Pulmonary artery endothelial cell (primary cell): ENCODE measurements at regions not wholly inside any gene's neighbourhood (a gene's known extent, or its start where the extent isn't known, plus 50 kb on each side); places are given as distances from the start of the nearest gene placed in this dataset.
"Not testable (repeated sequence)": the region's sequence is repeated elsewhere in the genome, so short reads cannot be mapped to it uniquely, and the experiment has no call there.

Source experiments
- DNase-seq: peaks from one replicate; pipeline ENCODE4 v3.0.0-alpha.2; 2011; ENCODE audit warnings: low read depth, low spot score

DNA sequence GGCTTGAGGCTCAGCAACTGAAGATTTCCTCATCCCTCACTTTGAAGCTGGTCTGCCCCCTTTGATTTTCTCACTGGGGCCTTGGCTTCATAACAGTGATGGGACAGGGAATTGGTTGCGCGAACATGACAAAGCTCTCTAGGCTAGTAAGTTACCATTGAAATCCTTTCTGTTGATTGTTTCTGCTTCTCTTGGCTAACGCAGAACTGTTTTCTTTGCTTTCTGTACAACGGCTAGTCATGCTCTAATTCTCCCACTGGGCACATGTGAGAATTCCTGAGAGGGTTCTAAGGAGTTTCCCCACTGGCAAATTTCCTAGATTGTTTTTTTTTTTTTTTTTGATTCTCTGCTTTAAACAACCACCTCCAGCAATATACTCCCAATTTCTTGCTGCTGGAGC is 738.6 kb downstream of the PCDH7 start:
- no peak for DNase-seq

DNA sequence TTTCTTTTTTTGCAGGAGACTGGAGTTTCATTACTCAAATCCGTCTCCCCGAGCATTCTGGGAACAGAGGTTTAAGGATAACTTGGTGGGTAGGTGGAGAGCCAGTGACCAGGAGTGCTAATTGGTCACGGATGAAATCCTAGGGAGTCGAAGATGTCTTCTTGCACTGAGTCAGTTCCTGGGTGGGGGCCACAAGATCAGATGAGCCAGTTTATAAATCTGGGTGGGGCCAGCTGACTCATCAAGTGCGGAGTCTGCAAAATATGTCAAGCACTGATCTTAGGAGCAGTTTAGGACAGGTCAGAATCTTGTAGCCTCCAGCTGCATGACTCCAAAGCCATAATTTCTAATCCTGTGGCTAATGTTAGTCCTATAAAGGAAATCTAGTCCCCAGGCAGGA is 741.3 kb downstream of the PCDH7 start:
- no peak for DNase-seq

DNA sequence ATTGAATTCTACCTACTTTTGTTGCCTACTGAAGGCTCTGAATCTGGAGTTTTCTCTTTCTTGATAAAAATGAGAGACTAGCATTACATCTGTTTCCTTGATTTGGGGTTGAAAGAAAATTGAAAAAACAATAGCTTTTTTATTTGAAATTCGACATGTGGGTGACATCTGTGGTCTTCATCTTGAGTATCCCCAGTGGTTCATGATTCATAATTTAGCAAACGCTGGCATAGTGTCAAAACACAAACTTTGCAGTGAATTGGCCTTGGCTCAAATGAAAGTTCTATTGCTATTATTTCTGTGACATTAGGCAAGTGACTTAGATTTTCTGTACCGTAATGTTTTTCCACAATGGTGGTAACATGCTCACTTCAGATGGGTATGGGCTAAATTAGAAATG is 747.6 kb downstream of the PCDH7 start:
- DNase-seq, result no peak

DNA sequence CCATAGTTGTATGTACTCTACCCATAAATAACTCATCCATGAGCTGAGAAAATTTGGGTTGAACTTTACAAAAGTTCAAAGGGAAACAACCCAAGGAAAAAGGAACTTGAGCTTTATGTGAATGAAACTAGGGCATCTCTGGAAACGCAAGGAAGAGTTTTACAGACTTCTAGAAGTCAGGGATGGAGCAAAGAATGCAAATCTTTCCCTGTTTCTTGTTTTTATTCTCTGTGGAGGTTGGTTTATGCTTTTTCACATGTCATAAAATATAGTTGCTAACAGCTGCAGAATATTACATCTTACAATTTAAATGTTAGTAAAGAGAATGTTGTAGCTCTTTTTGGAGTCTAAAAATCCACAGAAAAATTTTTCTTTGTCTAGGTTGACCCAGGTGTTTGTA is 754.1 kb downstream of the PCDH7 start:
- DNase-seq, result no peak

DNA sequence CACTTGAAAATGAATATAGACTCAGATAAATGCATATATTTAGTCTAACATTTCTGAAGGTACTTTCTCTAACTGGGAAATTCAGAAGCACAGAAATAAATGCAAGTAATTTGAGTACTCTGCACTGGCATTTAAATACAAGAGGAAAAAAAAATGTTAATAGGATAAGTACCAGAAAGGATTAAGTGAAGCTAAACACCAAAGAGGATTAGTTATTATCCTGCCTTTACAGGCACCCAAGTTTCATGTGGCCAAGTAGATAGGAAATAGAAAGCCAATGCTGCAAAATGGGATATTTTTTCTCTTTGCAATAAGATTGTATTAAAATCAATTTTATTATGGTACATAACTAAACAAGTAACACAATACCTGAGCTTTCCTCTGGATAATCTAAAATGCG is 762.5 kb downstream of the PCDH7 start:
- no peak for DNase-seq

DNA sequence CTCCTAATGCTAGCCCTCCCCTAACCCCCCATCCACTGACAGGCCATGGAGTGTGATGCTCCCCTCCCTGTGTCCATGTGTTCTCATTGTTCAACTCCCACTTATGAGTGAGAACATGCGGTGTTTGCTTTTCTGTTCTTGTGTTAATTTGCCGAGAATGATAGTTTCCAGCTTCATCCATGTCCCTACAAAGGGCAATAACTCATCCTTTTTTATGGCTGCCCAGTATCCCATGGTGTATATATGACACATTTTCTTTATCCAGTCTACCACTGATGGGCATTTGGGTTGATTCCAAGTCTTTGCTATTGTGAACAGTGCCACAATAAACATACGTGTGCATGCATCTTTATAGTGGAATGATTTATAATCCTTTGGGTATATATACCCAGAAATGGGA is 779.0 kb downstream of the PCDH7 start:
- not testable (repeated sequence) for DNase-seq

DNA sequence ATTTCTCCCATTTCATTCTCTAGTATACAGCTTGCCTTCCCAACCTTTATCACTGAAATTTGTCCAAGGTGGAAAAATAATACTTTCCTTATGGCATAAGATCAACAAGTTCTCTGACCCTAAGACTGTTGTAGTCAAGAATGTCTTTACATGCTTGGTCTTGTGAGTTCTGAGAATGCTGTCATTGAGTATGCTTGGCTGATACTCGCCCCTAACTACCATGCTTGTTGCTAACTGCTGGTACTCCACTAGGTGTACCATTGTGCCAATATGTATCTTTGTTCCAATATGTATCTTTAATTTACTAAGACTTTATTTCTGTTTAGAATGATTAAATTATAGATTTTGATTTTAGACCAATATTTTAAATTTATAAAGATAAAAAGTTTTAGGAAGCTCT is 796.4 kb downstream of the PCDH7 start:
- no peak for DNase-seq

DNA sequence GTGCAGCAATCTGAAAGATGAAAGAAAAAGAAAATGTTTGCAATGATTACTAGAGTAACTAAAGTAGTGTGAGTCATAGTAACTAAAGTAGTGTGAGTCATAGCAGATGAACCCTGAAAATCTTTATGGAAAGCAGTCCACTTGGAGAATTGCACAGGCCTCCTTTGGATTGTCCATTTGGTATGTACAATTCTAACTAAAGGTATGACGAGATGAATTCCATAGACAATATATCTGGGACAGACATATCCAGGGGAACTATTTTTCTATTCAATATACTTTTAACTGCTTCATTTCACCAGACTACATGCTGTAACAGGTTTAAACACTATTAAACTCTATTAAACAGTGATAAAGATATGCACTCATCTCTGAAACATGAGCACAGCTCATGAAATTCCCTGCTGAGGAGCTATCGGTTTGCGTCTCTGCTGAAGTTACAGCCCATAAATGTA is 798.7 kb downstream of the PCDH7 start:
- no peak for DNase-seq

DNA sequence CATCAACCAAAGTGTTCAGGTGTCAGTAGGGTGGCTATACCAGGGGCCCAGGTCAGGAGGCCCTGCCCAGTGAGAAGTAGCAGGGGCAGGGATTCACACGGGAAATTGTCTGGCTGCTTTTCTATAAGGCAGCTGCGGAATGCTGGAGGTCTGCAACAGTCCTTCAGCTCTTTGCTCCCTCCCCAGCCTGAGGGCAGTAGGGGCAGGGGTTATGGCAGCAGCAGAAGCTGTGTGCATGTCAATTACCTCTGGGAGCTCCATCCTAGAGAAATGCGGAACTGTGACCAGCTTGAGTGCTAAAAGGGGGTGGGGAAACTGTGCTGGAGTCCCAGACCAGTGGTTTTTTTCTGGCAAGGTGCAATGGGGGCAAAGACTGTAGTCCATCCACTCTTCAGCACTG is 810.4 kb downstream of the PCDH7 start:
- DNase-seq, result no peak

DNA sequence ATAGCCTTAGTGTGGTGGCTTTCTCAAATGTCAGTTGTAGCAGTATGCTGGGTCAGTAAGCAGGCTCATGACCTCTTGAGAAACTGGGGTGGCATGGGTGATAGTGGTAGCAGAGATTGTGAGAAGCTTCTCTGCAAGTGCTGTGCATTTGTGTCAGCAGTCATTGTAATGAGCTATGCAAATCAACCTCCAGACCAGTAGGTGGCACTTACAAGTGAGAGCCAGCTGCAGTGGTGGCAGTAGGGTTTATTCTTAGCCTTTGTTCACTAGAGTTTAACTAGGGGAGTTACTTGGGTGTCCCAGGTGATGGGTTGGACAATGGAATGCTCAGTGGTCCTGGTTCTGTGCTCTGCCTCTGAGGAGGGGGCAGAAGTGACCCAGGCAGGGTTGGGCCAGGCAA is 818.7 kb downstream of the PCDH7 start:
- DNase-seq, result no peak

DNA sequence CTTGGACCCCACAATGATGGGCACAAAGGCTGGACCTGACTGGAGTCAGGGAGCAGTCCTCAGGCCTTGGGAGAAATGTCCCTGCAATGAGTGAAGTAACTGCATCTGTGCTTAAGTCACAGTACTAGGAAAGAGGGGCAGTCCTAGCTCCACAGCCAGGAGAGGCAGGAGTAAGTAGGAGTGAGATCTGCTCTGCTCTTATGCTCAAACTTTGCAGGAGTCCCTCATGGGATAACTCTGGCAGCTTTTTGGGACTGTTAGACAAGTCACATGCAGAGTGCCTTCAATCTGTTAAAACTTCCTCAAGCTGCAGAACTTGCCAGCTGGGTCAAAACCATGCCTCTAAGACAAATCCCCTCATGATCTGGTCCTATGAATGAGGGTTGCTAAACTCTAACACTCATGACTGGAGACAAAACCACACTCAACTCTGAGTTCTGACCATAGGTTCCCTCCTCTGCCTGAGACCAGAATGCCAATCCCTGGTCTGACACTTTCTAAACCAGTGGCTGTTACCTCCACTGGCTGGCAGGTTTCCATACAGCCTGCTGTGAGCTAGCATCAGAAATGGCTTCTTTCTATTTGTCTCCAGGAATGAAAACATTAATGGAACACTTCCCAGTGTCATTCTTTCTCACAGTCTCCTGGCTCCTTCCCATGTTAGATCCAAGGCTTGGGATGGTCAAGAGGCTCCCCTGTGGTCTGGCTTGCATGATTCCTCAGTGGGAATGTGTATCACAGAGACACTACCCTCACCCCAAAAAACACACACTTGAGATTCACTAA is 819.3 kb downstream of the PCDH7 start:
- DNase-seq, result no peak

DNA sequence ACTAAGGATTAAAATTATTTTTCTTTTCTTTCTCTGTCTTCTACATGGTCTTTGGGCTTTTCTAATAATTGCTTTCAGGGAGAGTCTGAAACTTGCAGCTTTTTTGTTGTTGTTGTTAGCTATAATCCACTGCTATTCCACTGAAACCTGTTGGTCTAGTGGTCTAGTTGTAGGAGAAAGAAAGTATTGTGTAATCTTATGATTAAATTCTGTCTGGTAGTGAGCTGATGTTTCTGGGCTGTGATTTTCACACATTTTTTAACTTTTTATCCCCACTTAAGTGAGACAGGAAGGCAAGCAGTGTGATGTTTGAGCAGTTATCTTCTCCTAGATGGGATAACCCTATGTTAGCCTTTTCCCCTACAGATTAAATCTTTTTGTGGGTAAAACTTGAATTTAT is 825.2 kb downstream of the PCDH7 start:
- DNase-seq, result no peak

DNA sequence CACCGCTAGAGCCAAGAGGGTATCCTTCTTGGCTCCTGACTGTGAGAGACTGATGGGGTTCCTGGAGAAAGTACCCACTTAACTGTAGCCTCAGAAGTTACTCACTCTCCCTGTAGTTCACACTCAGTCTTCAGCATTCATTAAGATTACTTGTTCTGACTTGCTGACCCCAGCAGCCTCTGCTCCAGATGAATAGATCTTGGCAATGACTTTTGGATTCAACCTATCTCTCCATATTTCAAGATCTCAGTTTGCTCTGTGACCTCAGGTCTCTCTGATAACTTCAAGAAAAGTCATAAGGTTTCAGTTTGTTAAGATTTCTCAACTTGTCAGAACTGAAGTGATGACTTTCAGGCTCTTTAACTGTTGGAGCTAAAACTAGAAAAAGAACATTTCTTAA is 825.6 kb downstream of the PCDH7 start:
- DNase-seq, result no peak

DNA sequence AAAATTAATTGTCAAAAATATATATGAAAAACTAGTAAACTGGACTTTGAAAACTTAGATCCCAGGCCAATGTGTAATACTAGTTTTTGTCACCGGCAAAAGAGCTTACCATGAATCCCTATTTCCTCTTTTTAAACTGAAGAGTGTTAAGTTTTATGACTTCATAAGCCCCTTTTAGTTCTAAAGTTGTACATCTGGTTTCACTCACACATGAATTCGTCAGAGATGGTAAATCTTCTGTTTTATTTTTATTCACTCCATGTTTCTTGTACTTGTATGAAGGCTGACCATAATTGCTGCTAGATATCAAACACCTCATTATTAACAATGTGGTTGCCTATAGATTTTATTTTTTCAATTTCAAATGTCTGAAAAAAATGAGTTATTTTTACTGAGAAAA is 827.9 kb downstream of the PCDH7 start:
- no peak for DNase-seq

DNA sequence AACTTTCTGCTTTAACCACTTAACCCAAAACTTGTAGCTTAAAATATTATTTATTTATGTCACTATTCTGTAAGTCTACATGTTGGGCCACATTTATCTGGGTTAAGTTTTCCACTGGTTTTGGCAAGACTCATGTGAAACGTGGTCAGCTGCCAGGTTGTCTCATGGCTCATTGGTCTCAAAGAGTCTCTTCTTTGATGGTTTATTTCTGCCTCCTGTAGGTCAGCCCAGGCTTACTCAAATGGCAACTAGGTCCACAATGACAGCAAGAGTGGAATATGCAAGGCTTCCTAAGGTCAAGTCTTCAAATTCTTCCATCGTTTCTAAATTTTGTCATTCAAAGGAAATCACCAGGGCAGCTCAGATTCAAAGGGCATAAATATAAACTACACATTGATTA is 828.7 kb downstream of the PCDH7 start:
- no peak for DNase-seq

DNA sequence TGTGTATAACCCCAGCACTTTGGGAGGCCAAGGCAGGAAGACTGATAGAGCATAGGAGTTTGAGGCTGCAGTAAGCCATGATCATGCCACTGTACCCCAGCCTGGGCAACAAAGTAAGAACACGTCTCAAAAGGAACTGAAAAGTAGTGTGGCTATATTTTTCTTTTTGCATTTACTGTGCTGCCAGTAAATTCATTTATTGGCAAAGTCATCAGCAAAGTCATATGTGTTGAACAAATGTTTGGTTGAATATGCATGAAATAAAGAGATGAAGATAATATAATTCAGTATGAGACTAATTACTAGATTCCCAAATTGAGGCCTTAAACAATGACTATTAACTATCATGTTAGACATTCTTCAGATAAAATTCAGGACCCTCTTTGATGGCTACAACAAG is 829.1 kb downstream of the PCDH7 start:
- DNase-seq, result no peak

DNA sequence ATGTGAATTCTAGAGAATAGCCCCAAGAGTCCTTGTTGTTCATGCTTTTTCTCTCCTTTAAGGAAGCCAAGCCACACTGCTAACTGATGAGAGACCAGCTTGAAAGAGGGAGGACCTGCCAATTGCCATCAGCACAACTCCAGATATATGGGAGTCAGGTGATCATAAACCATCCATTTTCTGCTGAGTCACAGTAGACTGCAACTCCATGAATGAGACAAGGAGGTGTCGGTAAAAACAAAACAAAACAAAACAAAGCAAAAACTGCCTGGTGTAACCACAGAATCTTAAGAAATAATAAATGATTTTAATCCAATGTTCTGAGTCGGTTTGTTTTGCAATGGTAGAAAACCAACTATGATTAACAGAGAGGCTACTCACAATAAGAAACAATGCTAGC is 837.3 kb downstream of the PCDH7 start:
- no peak for DNase-seq

DNA sequence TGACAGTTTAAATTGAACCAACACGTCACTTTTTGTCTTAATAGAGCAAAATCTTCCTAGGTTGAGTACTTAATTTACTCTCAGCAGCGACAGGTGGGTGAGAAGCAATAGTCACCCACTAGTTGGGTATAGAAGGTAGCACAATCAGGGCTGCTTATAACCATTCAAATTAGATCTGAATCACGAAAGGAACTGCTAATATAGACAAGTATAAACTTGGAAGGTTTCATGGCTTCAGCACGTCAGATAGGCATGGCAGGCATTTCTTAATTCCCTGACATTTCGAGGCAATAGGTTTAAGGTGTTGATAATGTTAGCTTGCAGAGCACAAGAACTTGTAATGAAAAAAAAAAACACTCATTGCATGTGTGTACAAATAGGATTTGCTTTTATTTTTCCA is 853.4 kb downstream of the PCDH7 start:
- no peak for DNase-seq

DNA sequence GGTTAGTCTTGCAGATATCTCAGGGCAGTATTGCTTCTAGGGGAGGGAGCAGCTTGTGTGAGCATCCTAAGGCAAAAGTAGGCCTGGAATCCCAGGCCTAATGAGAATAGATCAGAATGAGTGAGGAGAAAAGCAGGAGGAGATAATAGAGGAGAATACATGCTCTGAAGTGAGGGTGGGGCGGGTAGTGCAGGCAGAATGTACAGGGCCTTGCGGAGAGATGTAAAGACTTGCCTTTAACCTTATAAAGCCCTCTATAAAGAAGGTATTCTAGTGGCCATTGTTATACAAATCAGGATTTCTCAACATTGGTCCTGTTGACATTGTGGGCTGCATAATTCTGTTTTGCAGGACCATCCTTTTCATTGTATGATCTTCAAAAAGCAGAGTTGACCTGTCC is 855.3 kb downstream of the PCDH7 start:
- DNase-seq, result no peak

DNA sequence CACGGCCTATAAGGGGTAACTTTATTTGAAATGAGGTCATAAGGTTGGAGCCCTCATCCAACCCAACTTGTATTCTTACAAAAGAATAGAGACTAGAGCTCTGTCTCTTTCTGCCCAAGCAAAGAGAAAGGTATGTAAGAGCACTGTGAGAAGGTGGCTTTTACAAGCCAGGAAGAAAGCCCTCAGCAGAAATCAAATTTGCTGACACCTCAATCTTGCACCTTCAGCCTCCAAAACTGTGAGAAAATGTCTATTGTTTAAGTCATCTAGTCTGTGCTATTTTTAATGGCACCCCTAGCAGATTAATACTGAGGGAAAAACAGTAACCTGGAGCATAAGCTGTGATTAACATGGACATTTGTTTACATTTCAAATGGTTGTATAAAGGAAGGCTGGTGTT is 860.7 kb downstream of the PCDH7 start:
- no peak for DNase-seq

DNA sequence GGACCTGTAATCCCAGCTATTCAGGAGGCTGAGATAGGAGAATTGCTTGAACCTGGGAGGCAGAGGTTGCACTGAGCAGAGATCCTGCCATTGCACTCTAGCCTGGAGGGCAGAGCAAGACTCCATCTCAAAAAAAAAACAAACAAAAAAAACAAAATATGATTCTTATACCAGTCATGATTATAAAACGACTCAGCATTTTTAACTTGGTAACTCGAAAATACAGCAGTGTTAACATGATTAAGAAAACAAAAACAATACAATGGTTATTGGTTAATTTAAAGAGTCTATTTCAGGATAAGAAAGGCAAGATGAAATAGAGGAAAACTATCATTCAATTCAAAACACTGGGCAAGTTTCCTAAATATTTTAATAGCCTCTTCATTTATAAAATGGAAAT is 865.3 kb downstream of the PCDH7 start:
- no peak for DNase-seq

DNA sequence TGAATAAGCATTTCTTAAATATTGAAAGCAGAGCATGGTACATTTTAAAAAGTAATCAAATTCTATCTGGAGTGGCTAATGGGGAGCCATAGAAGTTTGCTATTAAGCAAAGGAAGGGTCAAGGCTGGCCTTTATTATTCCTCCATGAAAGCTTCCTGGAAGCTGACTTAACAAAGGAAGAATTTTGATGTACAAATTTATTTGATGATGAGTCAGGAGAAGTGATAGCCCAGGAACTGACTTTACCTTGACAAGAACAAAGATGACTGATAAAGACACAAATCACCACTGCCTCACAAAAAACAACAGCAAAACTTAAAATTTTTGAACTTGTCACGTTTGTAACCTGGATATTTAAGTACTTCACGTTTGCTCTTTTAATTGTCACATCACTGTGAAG is 872.1 kb downstream of the PCDH7 start:
- no peak for DNase-seq

DNA sequence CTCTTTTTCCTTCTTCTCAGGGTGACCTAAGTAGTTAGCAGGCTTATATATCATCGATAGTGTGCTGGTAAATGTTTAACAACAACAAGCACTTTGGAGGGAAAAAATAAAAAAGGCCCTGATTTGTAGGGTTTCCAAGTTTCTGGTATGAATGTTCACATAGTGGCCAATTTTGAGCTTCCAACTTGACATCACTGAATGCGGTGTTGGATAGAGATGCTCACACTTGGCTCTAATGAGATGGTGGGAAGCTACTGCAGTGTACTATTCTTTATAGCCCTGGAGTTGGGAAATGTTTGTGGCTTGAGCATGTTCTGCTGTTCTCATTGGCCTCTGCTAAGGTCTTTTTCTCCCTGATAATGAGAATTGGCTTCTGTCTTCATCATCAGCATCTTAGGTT is 875.3 kb downstream of the PCDH7 start:
- DNase-seq, result no peak

DNA sequence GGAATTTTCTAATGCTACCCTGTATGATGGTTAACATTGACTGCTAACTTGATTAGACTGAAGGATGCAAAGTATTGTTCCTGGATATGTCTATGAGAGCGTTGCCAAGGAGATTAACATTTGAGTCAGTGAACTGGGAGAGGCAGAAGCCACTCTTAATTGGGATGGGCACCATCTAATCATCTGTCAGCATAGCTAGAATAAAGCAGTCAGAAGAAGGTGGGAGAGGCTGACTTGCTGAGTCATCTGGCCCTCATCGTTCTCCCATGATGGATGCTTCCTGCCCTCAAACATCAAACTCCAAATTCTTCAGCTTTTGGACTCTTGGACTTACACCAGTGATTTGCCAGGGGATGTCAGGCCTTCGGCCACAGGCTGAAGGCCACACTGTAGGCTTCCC is 878.5 kb downstream of the PCDH7 start:
- DNase-seq, result no peak
